ENCODE measurements at regions not wholly inside any gene's neighbourhood (a gene's known extent, or its start where the extent isn't known, plus 50 kb on each side); places are given as distances from the start of the nearest gene placed in this dataset.
"Not testable (repeated sequence)": the region's sequence is repeated elsewhere in the genome, so short reads cannot be mapped to it uniquely, and the experiment has no call there.

- ATAC-seq (no peak), DNase-seq (no peak)
- Histone ChIP-seq H3K27me3 (no peaks in the 10 kb centered on the region), H3K4me3 (no peak overlapping the region), H3K36me3 (no peaks in the 10 kb centered on the region), H3K4me1 (no peaks in the 10 kb centered on the region), H3K9me3 (no peaks in the 10 kb centered on the region), H3K27ac (no peak overlapping the region)
- no peak for TF ChIP-seq CTCF (IDR thresholded peaks at IDR 0.05)
- intact Hi-C loops (cut with DNase I) = no loop called here
Observed at GRCh38 chr13:50167967-50168366, 152.7 kb downstream of the KCNRG start.

- H3K9me3 ChIP-seq = no peaks in the 10 kb centered on the region
- H3K27me3 ChIP-seq = no peaks in the 10 kb centered on the region
- no peaks in the 10 kb centered on the region for H3K4me1 ChIP-seq
- H3K27ac ChIP-seq = no peak overlapping the region
- intact Hi-C loops (cut with DNase I) = no loop called here
- DNase-seq (no peak), ATAC-seq (no peak)
- TF ChIP-seq CTCF (IDR thresholded peaks at IDR 0.05) = no peak
- no peak overlapping the region for H3K4me3 ChIP-seq
- H3K36me3 ChIP-seq = no peaks in the 10 kb centered on the region
Observed at GRCh38 chr13:50168786-50169185, 153.5 kb downstream of the KCNRG start.

GRCh38 chr13:50170447-50171037, 155.3 kb downstream of the KCNRG start:
- no peak overlapping the region for H3K4me3 ChIP-seq
- ATAC-seq (peak; percentile 69), DNase-seq (peak in 1 of 4 donors; percentile 28)

GRCh38 chr13:50171590-50172282, 156.5 kb downstream of the KCNRG start:
- intact Hi-C loops (cut with DNase I) = loop anchor here in 1 of 2 donors (10.0 kb wide), 1 partner anchor 353 kb away; no protein-coding TSS in a partner anchor
- ATAC-seq = no peak
- no peak for DNase-seq

More at GRCh38 chr13:50170447-50171037, 155.3 kb downstream of the KCNRG start:
- intact Hi-C loops (cut with DNase I) = loop anchor here in 1 of 2 donors (10.0 kb wide), 1 partner anchor 354 kb away; no protein-coding TSS in a partner anchor
- Histone ChIP-seq H3K36me3 (no peaks in the 10 kb centered on the region), H3K27ac (no peak overlapping the region), H3K27me3 (no peaks in the 10 kb centered on the region), H3K4me1 (no peaks in the 10 kb centered on the region), H3K9me3 (no peaks in the 10 kb centered on the region)
- TF ChIP-seq CTCF (IDR thresholded peaks at IDR 0.05) = peak; percentile 26 to 47

GRCh38 chr13:50173045-50173444, 157.8 kb downstream of the KCNRG start:
- not testable (repeated sequence) for H3K9me3 ChIP-seq, H3K27me3 ChIP-seq, H3K36me3 ChIP-seq, H3K27ac ChIP-seq, DNase-seq, H3K4me3 ChIP-seq, ATAC-seq, H3K4me1 ChIP-seq
- intact Hi-C loops (cut with DNase I) = loop anchor here in 1 of 2 donors (10.0 kb wide), 1 partner anchor 352 kb away; no protein-coding TSS in a partner anchor

More at GRCh38 chr13:50171590-50172282, 156.5 kb downstream of the KCNRG start:
- no peak overlapping the region for H3K27ac ChIP-seq
- no peaks in the 10 kb centered on the region for H3K27me3 ChIP-seq
- H3K36me3 ChIP-seq = no peaks in the 10 kb centered on the region
- TF ChIP-seq CTCF (IDR thresholded peaks at IDR 0.05) = no peak
- H3K4me1 ChIP-seq = no peaks in the 10 kb centered on the region
- no peak overlapping the region for H3K4me3 ChIP-seq
- no peaks in the 10 kb centered on the region for H3K9me3 ChIP-seq

Measured in left lung (tissue), 4 donors.